Lower leg skin (tissue), 3 donors: ENCODE measurements at regions not wholly inside any gene's neighbourhood (a gene's known extent, or its start where the extent isn't known, plus 50 kb on each side); places are given as distances from the start of the nearest gene placed in this dataset.

Experiments
- POLR2A ChIP-seq, 2 donors: fragments of 450-650 bp; IDR thresholded peaks; one replicate each; pipeline ENCODE4 v1.6.1; 2016 to 2017; ENCODE audit warnings: antibody characterized with exemption in 2 of 2, mild to moderate bottlenecking in 1 of 2, moderate library complexity in 1 of 2
- TF ChIP-seq, protein P1 (sequence below), 3 donors: fragments of 450-650 bp; IDR thresholded peaks; one replicate each; pipeline ENCODE4 v1.5.1; 2016; ENCODE audit warnings: antibody characterized with exemption in 3 of 3, mild to moderate bottlenecking in 3 of 3, moderate library complexity in 2 of 3

DNA sequence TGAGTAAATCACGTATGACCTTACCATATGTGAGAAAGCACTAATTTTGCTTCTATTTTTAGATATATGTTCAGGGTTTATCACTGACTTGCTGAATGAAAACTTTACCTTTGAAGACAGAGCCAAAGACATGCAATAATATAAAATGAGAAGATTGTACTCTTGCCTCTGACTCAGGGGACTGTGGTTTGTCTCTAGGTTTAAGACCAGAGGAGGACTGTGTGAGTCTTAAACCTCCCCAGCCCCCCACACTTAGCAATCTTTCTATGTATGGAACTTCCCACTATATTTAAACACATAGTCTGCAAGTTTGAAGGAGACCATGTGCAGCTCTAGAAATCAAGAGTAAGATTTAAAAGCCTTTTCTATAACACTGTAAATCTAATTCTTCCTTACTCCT is 368.7 kb upstream of the FAM241A start:
- TF ChIP-seq, protein P1, sequence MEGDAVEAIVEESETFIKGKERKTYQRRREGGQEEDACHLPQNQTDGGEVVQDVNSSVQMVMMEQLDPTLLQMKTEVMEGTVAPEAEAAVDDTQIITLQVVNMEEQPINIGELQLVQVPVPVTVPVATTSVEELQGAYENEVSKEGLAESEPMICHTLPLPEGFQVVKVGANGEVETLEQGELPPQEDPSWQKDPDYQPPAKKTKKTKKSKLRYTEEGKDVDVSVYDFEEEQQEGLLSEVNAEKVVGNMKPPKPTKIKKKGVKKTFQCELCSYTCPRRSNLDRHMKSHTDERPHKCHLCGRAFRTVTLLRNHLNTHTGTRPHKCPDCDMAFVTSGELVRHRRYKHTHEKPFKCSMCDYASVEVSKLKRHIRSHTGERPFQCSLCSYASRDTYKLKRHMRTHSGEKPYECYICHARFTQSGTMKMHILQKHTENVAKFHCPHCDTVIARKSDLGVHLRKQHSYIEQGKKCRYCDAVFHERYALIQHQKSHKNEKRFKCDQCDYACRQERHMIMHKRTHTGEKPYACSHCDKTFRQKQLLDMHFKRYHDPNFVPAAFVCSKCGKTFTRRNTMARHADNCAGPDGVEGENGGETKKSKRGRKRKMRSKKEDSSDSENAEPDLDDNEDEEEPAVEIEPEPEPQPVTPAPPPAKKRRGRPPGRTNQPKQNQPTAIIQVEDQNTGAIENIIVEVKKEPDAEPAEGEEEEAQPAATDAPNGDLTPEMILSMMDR (IDR thresholded peaks at IDR 0.05): no peak
- TF ChIP-seq POLR2A (IDR thresholded peaks at IDR 0.05): no peak
